Panc1 (cell line): ENCODE measurements at regions not wholly inside any gene's neighbourhood (a gene's known extent, or its start where the extent isn't known, plus 50 kb on each side); places are given as distances from the start of the nearest gene placed in this dataset.

Experiments used
- ATAC-seq: fragments of 200-7000 bp; cut with Tn5 transposase; 2 replicates; pipeline ENCODE4 v1.9.1; 2020; ENCODE audit warnings: mild to moderate bottlenecking, moderate library complexity
- BruUV-seq: library from RNA; stranded (reverse); fragments of 400-500 nt; replicated peaks from 2 replicates; lab custom pipeline; 2021; lab: Mats Ljungman, UMichigan
- CTCF ChIA-PET: fragments of 300-600 bp; sonication (Branson Sonifier 250); formaldehyde crosslinking; loops from one replicate; lab custom pipeline; 2022; ENCODE audit warnings: antibody characterized with exemption; lab: Charles Lee
- POLR2A ChIA-PET: fragments of 300-600 bp; sonication (Branson Sonifier 250); formaldehyde crosslinking; loops from one replicate; lab custom pipeline; 2022; ENCODE audit warnings: antibody characterized with exemption; lab: Charles Lee
- DNase-seq: peaks from one replicate; pipeline ENCODE4 v3.0.0-alpha.2; 2010; ENCODE audit warnings: low read depth, low spot score
- H3K27ac ChIP-seq: 2 replicates; pipeline ENCODE4 v1.5.1; 2011; ENCODE audit warnings: mild to moderate bottlenecking, low read length, inconsistent platforms
- H3K27me3 ChIP-seq: fragments of 200-500 bp; sonication (Bioruptor generic); 2 replicates; pipeline ENCODE4 v1.6.0; 2014; ENCODE audit warnings: low read length, inconsistent platforms; ENCODE audit not compliant: control insufficient read depth, insufficient read depth
- H3K36me3 ChIP-seq: fragments of 200-500 bp; sonication (Bioruptor generic); 2 replicates; pipeline ENCODE4 v1.5.1; 2014; ENCODE audit warnings: inconsistent platforms, mild to moderate bottlenecking, low read length, moderate library complexity; ENCODE audit not compliant: control insufficient read depth, insufficient read depth
- H3K4me1 ChIP-seq: 2 replicates; pipeline ENCODE4 v1.5.1; 2011; ENCODE audit warnings: inconsistent platforms, mild to moderate bottlenecking, low read length, moderate library complexity; ENCODE audit not compliant: control insufficient read depth, insufficient read depth
- H3K4me3 ChIP-seq, 2 experiments: 2 replicates each; pipeline ENCODE4 v1.5.1; 2011 to 2012; ENCODE audit warnings: low read depth in 2 of 2, low read length in 2 of 2, mild to moderate bottlenecking in 2 of 2, inconsistent platforms in 1 of 2, moderate library complexity in 1 of 2
- H3K9me3 ChIP-seq: fragments of 200-500 bp; sonication (Bioruptor generic); 2 replicates; pipeline ENCODE4 v1.5.1; 2014; ENCODE audit warnings: low read depth, mild to moderate bottlenecking, inconsistent platforms, low read length, moderate library complexity; ENCODE audit not compliant: control insufficient read depth, insufficient read depth
- POLR2AphosphoS5 ChIP-seq: IDR thresholded peaks from 2 replicates; pipeline ENCODE4 v1.6.1; 2012; ENCODE audit warnings: mild to moderate bottlenecking, low read depth, low read length, moderate library complexity
- SIN3A ChIP-seq: IDR thresholded peaks from 2 replicates; pipeline ENCODE4 v1.6.1; 2012; ENCODE audit warnings: low read depth, mild to moderate bottlenecking, low read length, moderate library complexity, borderline replicate concordance; ENCODE audit not compliant: insufficient read depth
- TCF7L2 ChIP-seq: IDR thresholded peaks from 2 replicates; pipeline ENCODE4 v1.6.1; 2011; ENCODE audit warnings: mild to moderate bottlenecking, low read depth, low read length, inconsistent platforms
- in situ Hi-C: cut with HindIII; loops from 2 replicates; pipeline ENCODE4 v1.10.0; 2016; ENCODE audit warnings: low sequenced_read_pairs, low pct_unique_long_range_greater_than_20kb
- intact Hi-C: fragments of 100-400 bp; cut with micrococcal nuclease; formaldehyde crosslinking; loops from one replicate; pipeline ENCODE4 v1.10.0; 2022; ENCODE audit not compliant: unreplicated experiment
- TF ChIP-seq, protein P1 (sequence below): fragments of 450-650 bp; IDR thresholded peaks from 2 replicates; pipeline ENCODE4 v1.5.1; 2017; ENCODE audit warnings: mild to moderate bottlenecking
- TF ChIP-seq, protein P2 (sequence below), 2 experiments: IDR thresholded peaks; 2 replicates each; pipeline ENCODE4 v1.6.1; 2011 to 2012; ENCODE audit warnings: low read depth in 2 of 2, control low read depth in 1 of 2, low read length in 1 of 2, mild to moderate bottlenecking in 1 of 2, moderate library complexity in 1 of 2; ENCODE audit not compliant: insufficient read depth in 1 of 2

DNA sequence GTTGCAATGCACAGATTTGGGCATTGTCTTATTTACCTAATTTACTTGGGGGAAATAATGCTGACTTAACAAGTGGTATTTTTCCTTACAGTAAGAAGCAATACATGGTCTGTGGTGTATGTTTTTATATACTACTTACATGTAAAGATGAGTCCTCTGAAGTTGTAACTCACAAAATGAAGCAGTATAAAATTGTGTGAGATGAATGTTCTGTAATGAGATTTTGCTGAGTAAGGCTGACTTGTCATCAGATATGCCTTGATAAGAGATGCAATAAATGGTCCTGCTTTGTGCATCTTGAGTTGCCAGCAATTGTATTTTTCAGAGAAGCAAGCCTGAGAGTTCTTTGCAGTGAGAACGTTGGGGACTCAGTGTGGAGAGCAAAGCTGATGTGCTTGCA is 92.2 kb upstream of the GNAQ start:
- no peak overlapping the region for H3K27ac ChIP-seq
- no TSS peak for BruUV-seq
- DNase-seq (no peak), ATAC-seq (no peak)
- no peak overlapping the region for H3K4me3 ChIP-seq
- no peaks in the 10 kb centered on the region for H3K36me3 ChIP-seq
- POLR2A ChIA-PET: no interaction called here
- intact Hi-C loops: no loop called here
- in situ Hi-C loops: no loop called here
- TF ChIP-seq SIN3A (no peak), POLR2AphosphoS5 (no peak), TCF7L2 (no peak)
- TF ChIP-seq, protein P1, sequence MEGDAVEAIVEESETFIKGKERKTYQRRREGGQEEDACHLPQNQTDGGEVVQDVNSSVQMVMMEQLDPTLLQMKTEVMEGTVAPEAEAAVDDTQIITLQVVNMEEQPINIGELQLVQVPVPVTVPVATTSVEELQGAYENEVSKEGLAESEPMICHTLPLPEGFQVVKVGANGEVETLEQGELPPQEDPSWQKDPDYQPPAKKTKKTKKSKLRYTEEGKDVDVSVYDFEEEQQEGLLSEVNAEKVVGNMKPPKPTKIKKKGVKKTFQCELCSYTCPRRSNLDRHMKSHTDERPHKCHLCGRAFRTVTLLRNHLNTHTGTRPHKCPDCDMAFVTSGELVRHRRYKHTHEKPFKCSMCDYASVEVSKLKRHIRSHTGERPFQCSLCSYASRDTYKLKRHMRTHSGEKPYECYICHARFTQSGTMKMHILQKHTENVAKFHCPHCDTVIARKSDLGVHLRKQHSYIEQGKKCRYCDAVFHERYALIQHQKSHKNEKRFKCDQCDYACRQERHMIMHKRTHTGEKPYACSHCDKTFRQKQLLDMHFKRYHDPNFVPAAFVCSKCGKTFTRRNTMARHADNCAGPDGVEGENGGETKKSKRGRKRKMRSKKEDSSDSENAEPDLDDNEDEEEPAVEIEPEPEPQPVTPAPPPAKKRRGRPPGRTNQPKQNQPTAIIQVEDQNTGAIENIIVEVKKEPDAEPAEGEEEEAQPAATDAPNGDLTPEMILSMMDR: no peak
- TF ChIP-seq, protein P2, sequence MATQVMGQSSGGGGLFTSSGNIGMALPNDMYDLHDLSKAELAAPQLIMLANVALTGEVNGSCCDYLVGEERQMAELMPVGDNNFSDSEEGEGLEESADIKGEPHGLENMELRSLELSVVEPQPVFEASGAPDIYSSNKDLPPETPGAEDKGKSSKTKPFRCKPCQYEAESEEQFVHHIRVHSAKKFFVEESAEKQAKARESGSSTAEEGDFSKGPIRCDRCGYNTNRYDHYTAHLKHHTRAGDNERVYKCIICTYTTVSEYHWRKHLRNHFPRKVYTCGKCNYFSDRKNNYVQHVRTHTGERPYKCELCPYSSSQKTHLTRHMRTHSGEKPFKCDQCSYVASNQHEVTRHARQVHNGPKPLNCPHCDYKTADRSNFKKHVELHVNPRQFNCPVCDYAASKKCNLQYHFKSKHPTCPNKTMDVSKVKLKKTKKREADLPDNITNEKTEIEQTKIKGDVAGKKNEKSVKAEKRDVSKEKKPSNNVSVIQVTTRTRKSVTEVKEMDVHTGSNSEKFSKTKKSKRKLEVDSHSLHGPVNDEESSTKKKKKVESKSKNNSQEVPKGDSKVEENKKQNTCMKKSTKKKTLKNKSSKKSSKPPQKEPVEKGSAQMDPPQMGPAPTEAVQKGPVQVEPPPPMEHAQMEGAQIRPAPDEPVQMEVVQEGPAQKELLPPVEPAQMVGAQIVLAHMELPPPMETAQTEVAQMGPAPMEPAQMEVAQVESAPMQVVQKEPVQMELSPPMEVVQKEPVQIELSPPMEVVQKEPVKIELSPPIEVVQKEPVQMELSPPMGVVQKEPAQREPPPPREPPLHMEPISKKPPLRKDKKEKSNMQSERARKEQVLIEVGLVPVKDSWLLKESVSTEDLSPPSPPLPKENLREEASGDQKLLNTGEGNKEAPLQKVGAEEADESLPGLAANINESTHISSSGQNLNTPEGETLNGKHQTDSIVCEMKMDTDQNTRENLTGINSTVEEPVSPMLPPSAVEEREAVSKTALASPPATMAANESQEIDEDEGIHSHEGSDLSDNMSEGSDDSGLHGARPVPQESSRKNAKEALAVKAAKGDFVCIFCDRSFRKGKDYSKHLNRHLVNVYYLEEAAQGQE (IDR thresholded peaks at IDR 0.05; ENCODE audit: insufficient read depth in 1 of 2, low read depth in 2 of 2, low read length in 1 of 2): no peak
- H3K9me3 ChIP-seq: no peaks in the 10 kb centered on the region
- H3K4me1 ChIP-seq: no peaks in the 10 kb centered on the region
- CTCF ChIA-PET: no interaction called here
- H3K27me3 ChIP-seq: no peaks in the 10 kb centered on the region

DNA sequence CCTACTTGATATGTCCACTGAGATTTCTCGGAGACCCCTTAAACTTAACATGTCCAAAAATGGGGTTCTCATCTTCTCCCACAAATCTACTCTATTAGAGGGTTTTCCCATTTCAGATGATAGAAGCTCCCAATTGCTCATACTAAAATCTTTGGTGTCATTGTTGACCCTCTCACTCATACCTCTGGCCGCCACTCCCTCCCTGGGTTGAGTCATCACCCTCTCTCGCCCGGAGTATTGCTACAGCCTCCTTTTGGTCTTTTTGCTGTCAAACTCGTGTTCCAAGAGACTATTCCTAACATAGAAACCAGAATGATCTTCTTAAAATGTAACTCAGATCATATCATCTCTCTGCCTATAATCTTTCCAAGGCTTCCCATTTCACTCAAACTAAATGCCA is 91.0 kb upstream of the GNAQ start:
- in situ Hi-C loops (no loop called here), intact Hi-C loops (no loop called here)
- Histone ChIP-seq H3K9me3 (no peaks in the 10 kb centered on the region), H3K4me3 (no peak overlapping the region), H3K4me1 (no peaks in the 10 kb centered on the region), H3K36me3 (no peaks in the 10 kb centered on the region), H3K27me3 (no peaks in the 10 kb centered on the region), H3K27ac (no peak overlapping the region)
- ATAC-seq (no peak), DNase-seq (no peak)
- no TSS peak for BruUV-seq
- CTCF ChIA-PET: no interaction called here
- TF ChIP-seq, protein P2 (IDR thresholded peaks at IDR 0.05; ENCODE audit: insufficient read depth in 1 of 2, low read depth in 2 of 2, low read length in 1 of 2): no peak
- no peak for TF ChIP-seq TCF7L2
- TF ChIP-seq POLR2AphosphoS5: no peak
- POLR2A ChIA-PET: no interaction called here
